IMR-90 (cell line): ENCODE measurements at regions not wholly inside any gene's neighbourhood (a gene's known extent, or its start where the extent isn't known, plus 50 kb on each side); places are given as distances from the start of the nearest gene placed in this dataset.

ENCODE experiments used
- ATAC-seq: fragments of 200-7000 bp; cut with Tn5 transposase; 2 replicates; pipeline ENCODE4 v1.9.1; 2020; ENCODE audit warnings: low read depth, mild to moderate bottlenecking, moderate library complexity
- BruUV-seq: library from RNA; stranded (reverse); fragments of 400-500 nt; replicated peaks from 2 replicates; lab custom pipeline; 2021; lab: Mats Ljungman, UMichigan
- CTCF ChIA-PET: fragments of 300-600 bp; formaldehyde crosslinking; extraction: SDS; loops from one replicate; lab custom pipeline; 2021; ENCODE audit warnings: antibody characterized with exemption; lab: Yijun Ruan, JAX
- POLR2A ChIA-PET: fragments of 300-600 bp; sonication (Branson Sonifier 250); formaldehyde crosslinking; loops from one replicate; lab custom pipeline; 2022; ENCODE audit warnings: antibody characterized with exemption; ENCODE audit not compliant: unreplicated experiment; lab: Charles Lee
- DNase-seq: peaks from one replicate; pipeline ENCODE4 v3.0.0; 2013
- H2AFZ ChIP-seq: replicated peaks from 2 replicates; pipeline ENCODE3; 2013; ENCODE audit warnings: low read length, mild to moderate bottlenecking; ENCODE audit not compliant: poor library complexity
- H2AK5ac ChIP-seq: 2 replicates; pipeline ENCODE4 v1.6.1; 2013; ENCODE audit warnings: low read depth, low read length, inconsistent platforms
- H2AK9ac ChIP-seq: replicated peaks from 2 replicates; pipeline ENCODE3; 2013; ENCODE audit warnings: mild to moderate bottlenecking, low read depth, low read length, moderate library complexity; ENCODE audit not compliant: poor library complexity
- H2BK120ac ChIP-seq: 2 replicates; pipeline ENCODE4 v1.6.1; 2013; ENCODE audit warnings: low read depth, low read length, inconsistent platforms
- H2BK15ac ChIP-seq: 3 replicates; pipeline ENCODE4 v1.6.1; 2013; ENCODE audit warnings: low read depth, low read length, inconsistent platforms
- H2BK20ac ChIP-seq: 2 replicates; pipeline ENCODE4 v1.6.1; 2013; ENCODE audit warnings: low read depth, mild to moderate bottlenecking, inconsistent platforms, low read length, moderate library complexity
- H2BK5ac ChIP-seq: 2 replicates; pipeline ENCODE4 v1.6.1; 2013; ENCODE audit warnings: mild to moderate bottlenecking, low read depth, low read length, inconsistent platforms; ENCODE audit not compliant: poor library complexity, severe bottlenecking
- H3K14ac ChIP-seq: replicated peaks from 2 replicates; pipeline ENCODE4 v1.6.1; 2013; ENCODE audit warnings: low read depth, low read length, inconsistent platforms
- H3K18ac ChIP-seq: 2 replicates; pipeline ENCODE4 v1.6.1; 2013; ENCODE audit warnings: low read depth, low read length, control low read depth
- H3K23ac ChIP-seq: 2 replicates; pipeline ENCODE4 v1.6.1; 2013; ENCODE audit warnings: low read depth, low read length, inconsistent platforms
- H3K27ac ChIP-seq: 2 replicates; pipeline ENCODE4 v1.5.1; 2013; ENCODE audit warnings: mild to moderate bottlenecking, control low read depth, low read length; ENCODE audit not compliant: insufficient read depth
- H3K27me3 ChIP-seq: 2 replicates; pipeline ENCODE4 v1.6.1; 2013; ENCODE audit warnings: low read length; ENCODE audit not compliant: control insufficient read depth, insufficient read depth
- H3K36me3 ChIP-seq: 2 replicates; pipeline ENCODE4 v1.6.1; 2013; ENCODE audit warnings: low read length, mixed read lengths; ENCODE audit not compliant: control insufficient read depth, insufficient read depth
- H3K4ac ChIP-seq: 2 replicates; pipeline ENCODE4 v1.6.1; 2013; ENCODE audit warnings: low read depth, low read length, inconsistent platforms
- H3K4me1 ChIP-seq: 2 replicates; pipeline ENCODE4 v1.6.1; 2013; ENCODE audit warnings: low read length, mixed read lengths; ENCODE audit not compliant: control insufficient read depth, insufficient read depth
- H3K4me2 ChIP-seq: 2 replicates; pipeline ENCODE4 v1.6.1; 2013; ENCODE audit warnings: low read depth, mild to moderate bottlenecking, control low read depth, low read length, moderate library complexity
- H3K4me3 ChIP-seq: 2 replicates; pipeline ENCODE4 v1.5.1; 2013; ENCODE audit warnings: low read depth, mild to moderate bottlenecking, control low read depth, low read length, moderate library complexity; ENCODE audit not compliant: insufficient read depth
- H3K56ac ChIP-seq: 2 replicates; pipeline ENCODE4 v1.6.1; 2013; ENCODE audit warnings: low read length, inconsistent platforms; ENCODE audit not compliant: insufficient read depth; ENCODE audit errors: extremely low read depth
- H3K79me1 ChIP-seq, 2 experiments: 2 replicates each; pipeline ENCODE4 v1.6.1; 2013; ENCODE audit warnings: low read length in 2 of 2, inconsistent platforms in 1 of 2, low read depth in 1 of 2
- H3K9ac ChIP-seq: 2 replicates; pipeline ENCODE4 v1.6.1; 2013; ENCODE audit warnings: low read depth, low read length, control low read depth
- H3K9me1 ChIP-seq: 2 replicates; pipeline ENCODE4 v1.6.1; 2013; ENCODE audit warnings: low read length, inconsistent platforms; ENCODE audit not compliant: insufficient read depth
- H3K9me3 ChIP-seq: 2 replicates; pipeline ENCODE4 v1.6.1; 2013; ENCODE audit warnings: low read length; ENCODE audit not compliant: control insufficient read depth, insufficient read depth
- H4K20me1 ChIP-seq: 2 replicates; pipeline ENCODE4 v1.6.1; 2013; ENCODE audit warnings: low read length, inconsistent platforms; ENCODE audit not compliant: insufficient read depth
- H4K5ac ChIP-seq: 2 replicates; pipeline ENCODE4 v1.6.1; 2013; ENCODE audit warnings: mild to moderate bottlenecking, low read depth, low read length, control low read depth
- H4K8ac ChIP-seq, 2 experiments: 2 replicates each; pipeline ENCODE4 v1.6.1; 2013; ENCODE audit warnings: low read depth in 2 of 2, low read length in 2 of 2, control low read depth in 1 of 2, inconsistent platforms in 1 of 2
- H4K91ac ChIP-seq: 2 replicates; pipeline ENCODE4 v1.6.1; 2013; ENCODE audit warnings: low read depth, low read length, inconsistent platforms; ENCODE audit not compliant: insufficient read depth
- CEBPB ChIP-seq: IDR thresholded peaks from 2 replicates; pipeline ENCODE4 v1.6.1; 2012; ENCODE audit warnings: low read depth, low read length, improper control_type of control experiment
- POLR2A ChIP-seq: IDR thresholded peaks from 2 replicates; pipeline ENCODE4 v1.6.1; 2012; ENCODE audit warnings: mild to moderate bottlenecking, low read depth, low read length
- RFX5 ChIP-seq: IDR thresholded peaks from 2 replicates; pipeline ENCODE4 v1.8.0; 2012; ENCODE audit warnings: low read depth, mild to moderate bottlenecking, low read length, moderate library complexity
- WGBS, 2 experiments: methylation state at CpG; one replicate each; pipeline versions ENCODE4 v1.1.5 to v1.1.7; 2013; ENCODE audit warnings: missing lambda C conversion rate in 2 of 2; ENCODE audit not compliant: insufficient read length in 1 of 2; ENCODE audit errors: extremely low coverage in 2 of 2; 5-methylcytosine and 5-hydroxymethylcytosine counted together
- dilution Hi-C: fragments of 300-500 bp; cut with HindIII; formaldehyde crosslinking; loops from one replicate; pipeline ENCODE4 v1.14.3; 2018; ENCODE audit warnings: low sequenced_read_pairs; ENCODE audit not compliant: unreplicated experiment
- in situ Hi-C: fragments of 300-500 bp; cut with MboI; formaldehyde crosslinking; loops from 3 replicates; pipeline ENCODE4 v1.14.3; 2019; ENCODE audit warnings: low sequenced_read_pairs, inconsistent platforms, mixed read lengths
- intact Hi-C: fragments of 100-400 bp; cut with micrococcal nuclease; formaldehyde crosslinking; loops from 2 replicates; pipeline ENCODE4 v1.10.0; 2022
- TF ChIP-seq, protein P1 (sequence below): conservative IDR thresholded peaks from 2 replicates; pipeline ENCODE4 v1.5.1; 2012; ENCODE audit warnings: mild to moderate bottlenecking, low read depth, low read length, improper control_type of control experiment

- Histone ChIP-seq H3K79me1 (no peaks in the 10 kb centered on the region), H2AK5ac (no peak overlapping the region), H2BK15ac (no peak overlapping the region), H3K4me1 (no peaks in the 10 kb centered on the region), H3K27me3 (peaks cover 2% of the 10 kb centered on the region; the same call in 1 of the 2 replicates), H3K23ac (no peak overlapping the region), H3K4me3 (no peak overlapping the region), H2BK5ac (no peak overlapping the region), H3K4me2 (no peak overlapping the region), H3K9me3 (no peaks in the 10 kb centered on the region), H3K14ac (no peak overlapping the region), H3K9me1 (no peaks in the 10 kb centered on the region), H3K4ac (no peak overlapping the region), H2AFZ (no peak overlapping the region), H3K56ac (no peak overlapping the region), H3K36me3 (no peaks in the 10 kb centered on the region), H4K5ac (no peak overlapping the region), H2AK9ac (no peak overlapping the region), H3K9ac (no peak overlapping the region), H4K20me1 (no peaks in the 10 kb centered on the region), H3K27ac (no peak overlapping the region), H2BK20ac (no peak overlapping the region), H3K18ac (no peak overlapping the region), H2BK120ac (no peak overlapping the region), H4K91ac (no peak overlapping the region), H4K8ac (no peak overlapping the region)
- TF ChIP-seq CEBPB (no peak), POLR2A (no peak), RFX5 (no peak)
- TF ChIP-seq, protein P1, sequence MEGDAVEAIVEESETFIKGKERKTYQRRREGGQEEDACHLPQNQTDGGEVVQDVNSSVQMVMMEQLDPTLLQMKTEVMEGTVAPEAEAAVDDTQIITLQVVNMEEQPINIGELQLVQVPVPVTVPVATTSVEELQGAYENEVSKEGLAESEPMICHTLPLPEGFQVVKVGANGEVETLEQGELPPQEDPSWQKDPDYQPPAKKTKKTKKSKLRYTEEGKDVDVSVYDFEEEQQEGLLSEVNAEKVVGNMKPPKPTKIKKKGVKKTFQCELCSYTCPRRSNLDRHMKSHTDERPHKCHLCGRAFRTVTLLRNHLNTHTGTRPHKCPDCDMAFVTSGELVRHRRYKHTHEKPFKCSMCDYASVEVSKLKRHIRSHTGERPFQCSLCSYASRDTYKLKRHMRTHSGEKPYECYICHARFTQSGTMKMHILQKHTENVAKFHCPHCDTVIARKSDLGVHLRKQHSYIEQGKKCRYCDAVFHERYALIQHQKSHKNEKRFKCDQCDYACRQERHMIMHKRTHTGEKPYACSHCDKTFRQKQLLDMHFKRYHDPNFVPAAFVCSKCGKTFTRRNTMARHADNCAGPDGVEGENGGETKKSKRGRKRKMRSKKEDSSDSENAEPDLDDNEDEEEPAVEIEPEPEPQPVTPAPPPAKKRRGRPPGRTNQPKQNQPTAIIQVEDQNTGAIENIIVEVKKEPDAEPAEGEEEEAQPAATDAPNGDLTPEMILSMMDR: no peak
- DNase-seq (no peak), ATAC-seq (no peak)
- in situ Hi-C loops: no loop called here
- BruUV-seq: no TSS peak
- ChIA-PET CTCF (no interaction called here), POLR2A (interaction anchor here (0.6 kb wide), 1 partner anchor 12 kb away, joined by 3 read pairs; no protein-coding TSS in a partner anchor)
- intact Hi-C loops: no loop called here
- dilution Hi-C loops: no loop called here
- WGBS, 2 experiments: no CpG with 5 or more reads among the region's 4 CpGs
Observed at GRCh38 chr9:89720696-89721175, 115.9 kb downstream of the GADD45G start.
